Hepatic stellate cell (primary cell): ENCODE measurements at regions not wholly inside any gene's neighbourhood (a gene's known extent, or its start where the extent isn't known, plus 50 kb on each side); places are given as distances from the start of the nearest gene placed in this dataset.
"Not testable (repeated sequence)": the region's sequence is repeated elsewhere in the genome, so short reads cannot be mapped to it uniquely, and the experiment has no call there.

Experiments
- DNase-seq: peaks from one replicate; pipeline ENCODE4 v3.0.0; 2011; ENCODE audit warnings: low spot score

- DNase-seq, result no peak
Observed at GRCh38 chr12:131619106-131619642, 91.7 kb upstream of the SFSWAP start.

- no peak for DNase-seq
Observed at GRCh38 chr12:131619736-131620506, 91.0 kb upstream of the SFSWAP start.

GRCh38 chr12:131620520-131620919, 90.4 kb upstream of the SFSWAP start:
- no peak for DNase-seq

- DNase-seq, result no peak
Observed at GRCh38 chr12:131620946-131621681, 89.8 kb upstream of the SFSWAP start.

- no peak for DNase-seq
Observed at GRCh38 chr12:131621701-131622421, 89.0 kb upstream of the SFSWAP start.

- no peak for DNase-seq
Observed at GRCh38 chr12:131622422-131622955, 88.4 kb upstream of the SFSWAP start.

GRCh38 chr12:131623404-131624368, 87.2 kb upstream of the SFSWAP start:
- not testable (repeated sequence) for DNase-seq

GRCh38 chr12:131624369-131624739, 86.5 kb upstream of the SFSWAP start:
- DNase-seq, result not testable (repeated sequence)

GRCh38 chr12:131624756-131625501, 86.0 kb upstream of the SFSWAP start:
- DNase-seq, result not testable (repeated sequence)

- not testable (repeated sequence) for DNase-seq
Observed at GRCh38 chr12:131625966-131626722, 84.7 kb upstream of the SFSWAP start.

- not testable (repeated sequence) for DNase-seq
Observed at GRCh38 chr12:131627151-131628022, 83.5 kb upstream of the SFSWAP start.

GRCh38 chr12:131628023-131628740, 82.7 kb upstream of the SFSWAP start:
- no peak for DNase-seq

GRCh38 chr12:131628766-131629448, 82.0 kb upstream of the SFSWAP start:
- no peak for DNase-seq

GRCh38 chr12:131631230-131631629, 79.7 kb upstream of the SFSWAP start:
- DNase-seq, result no peak

- DNase-seq, result not testable (repeated sequence)
Observed at GRCh38 chr12:131631889-131632651, 78.8 kb upstream of the SFSWAP start.

GRCh38 chr12:131632652-131633023, 78.3 kb upstream of the SFSWAP start:
- DNase-seq, result not testable (repeated sequence)
